K562 (cell line): ENCODE measurements at regions not wholly inside any gene's neighbourhood (a gene's known extent, or its start where the extent isn't known, plus 50 kb on each side); places are given as distances from the start of the nearest gene placed in this dataset.

Experiments used
- ATAC-seq: fragments of 200-7000 bp; cut with Tn5 transposase; 3 replicates; pipeline ENCODE4 v1.9.1; 2020; ENCODE audit warnings: moderate library complexity
- BruUV-seq: library from RNA; stranded (reverse); fragments of 400-500 nt; replicated peaks from 2 replicates; lab custom pipeline; 2021; lab: Mats Ljungman, UMichigan
- CTCF ChIA-PET: fragments of 300-600 bp; formaldehyde crosslinking; extraction: SDS; loops from one replicate; lab custom pipeline; 2021; ENCODE audit warnings: low intra/inter-chr PET ratio; lab: Yijun Ruan, JAX
- POLR2A ChIA-PET: fragments of 300-600, 350-650 bp; sonication (Branson Sonifier 250); formaldehyde crosslinking; extraction: SDS; loops from one replicate; lab custom pipeline; 2021; ENCODE audit warnings: antibody characterized with exemption, inconsistent platforms; lab: Yijun Ruan, JAX
- DNase-seq, 4 experiments: peaks; one replicate each; pipeline versions ENCODE4 v3.0.0 to v3.0.0-alpha.2; 2011 to 2018; ENCODE audit warnings: low spot score in 3 of 4, mixed read lengths in 3 of 4; ENCODE audit errors: extremely low read depth in 1 of 4
- FAIRE-seq: peaks from 2 replicates; lab custom pipeline; 2011; peaks lifted over from hg19 to GRCh38; lab: Jason Lieb, UNC
- H2AFZ ChIP-seq: 2 replicates; pipeline ENCODE4 v1.6.0; 2011; ENCODE audit warnings: low read depth, low read length, control low read depth, inconsistent platforms
- H3K27ac ChIP-seq: fragments of 200-600 bp; 3 replicates; pipeline ENCODE4 v1.8.0; 2011; ENCODE audit warnings: low read depth, mild to moderate bottlenecking, control low read depth, inconsistent platforms, low read length, moderate library complexity, mixed read lengths; ENCODE audit errors: extremely low read depth
- H3K27me3 ChIP-seq, 2 experiments: fragments of 300-600 bp in 1 of 2; 2 replicates in 1 of 2; 3 replicates in 1 of 2; pipeline versions ENCODE4 v1.6.0 to v1.8.0; 2011; ENCODE audit warnings: inconsistent platforms in 2 of 2, low read length in 2 of 2, mild to moderate bottlenecking in 1 of 2, mixed read lengths in 1 of 2, moderate library complexity in 1 of 2; ENCODE audit not compliant: control insufficient read depth in 2 of 2, insufficient read depth in 2 of 2
- H3K36me3 ChIP-seq: fragments of 300-600 bp; 3 replicates; pipeline ENCODE4 v1.8.0; 2011; ENCODE audit warnings: mild to moderate bottlenecking, low read length, inconsistent platforms; ENCODE audit not compliant: control insufficient read depth, insufficient read depth
- H3K4me1 ChIP-seq, 2 experiments: fragments of 200-600 bp in 1 of 2; replicated peaks in 1 of 2; 2 replicates in 1 of 2; 3 replicates in 1 of 2; pipeline versions ENCODE4 v1.5.1 to v1.8.0; 2011; ENCODE audit warnings: inconsistent platforms in 2 of 2, low read length in 2 of 2, mild to moderate bottlenecking in 1 of 2, mixed read lengths in 1 of 2, moderate library complexity in 1 of 2; ENCODE audit not compliant: control insufficient read depth in 2 of 2, insufficient read depth in 2 of 2
- H3K4me2 ChIP-seq: 2 replicates; pipeline ENCODE4 v1.6.1; 2011; ENCODE audit warnings: low read length, control low read depth, inconsistent platforms, mixed read lengths; ENCODE audit not compliant: insufficient read depth
- H3K4me3 ChIP-seq: fragments of 200-600 bp; sonication (generic), shearing (Covaris generic); 2 replicates; pipeline ENCODE4 v1.5.1; 2016; ENCODE audit warnings: control low read depth, inconsistent platforms
- H3K79me2 ChIP-seq: fragments of 200-600 bp; 3 replicates; pipeline ENCODE4 v1.8.0; 2011; ENCODE audit warnings: low read length, inconsistent platforms; ENCODE audit not compliant: control insufficient read depth, insufficient read depth
- H3K9ac ChIP-seq, 2 experiments: 2 replicates each; pipeline versions ENCODE4 v1.6.0 to v1.6.1; 2011; ENCODE audit warnings: low read depth in 2 of 2, low read length in 2 of 2, control low read depth in 1 of 2, inconsistent platforms in 1 of 2, mild to moderate bottlenecking in 1 of 2, mixed read lengths in 1 of 2; ENCODE audit not compliant: insufficient read depth in 1 of 2
- H3K9me1 ChIP-seq: one replicate; pipeline ENCODE4 v1.6.0; 2011; ENCODE audit warnings: inconsistent platforms, mild to moderate bottlenecking, low read length, moderate library complexity; ENCODE audit not compliant: control insufficient read depth, insufficient read depth
- H3K9me3 ChIP-seq: replicated peaks from 2 replicates; pipeline ENCODE4 v1.5.1; 2011; ENCODE audit warnings: low read depth, low read length, inconsistent platforms; ENCODE audit not compliant: control insufficient read depth, insufficient read depth
- H4K20me1 ChIP-seq: replicated peaks from 2 replicates; pipeline ENCODE4 v1.6.1; 2011; ENCODE audit warnings: low read length, inconsistent platforms, mixed read lengths; ENCODE audit not compliant: control insufficient read depth, insufficient read depth
- ATF3 ChIP-seq, 2 experiments: fragments of 450-650 bp in 1 of 2; sonication (generic) in 1 of 2; formaldehyde crosslinking in 1 of 2; IDR thresholded peaks in 1 of 2; conservative IDR thresholded peaks in 1 of 2; 2 replicates each; pipeline versions ENCODE4 v1.6.1 to v1.8.1; 2016 to 2023; ENCODE audit warnings: mild to moderate bottlenecking in 2 of 2, moderate library complexity in 2 of 2, inconsistent platforms in 1 of 2, missing genetic modification reagents in 1 of 2
- ETV6 ChIP-seq, 3 experiments: fragments of 150-350 bp in 1 of 3; sonication (generic) in 1 of 3; formaldehyde crosslinking in 1 of 3; IDR thresholded peaks; 2 replicates each; pipeline versions ENCODE4 v1.6.1 to v1.8.0; 2014 to 2022; ENCODE audit warnings: borderline replicate concordance in 2 of 3, low read depth in 2 of 3, antibody characterized with exemption in 1 of 3, low read length in 1 of 3, mild to moderate bottlenecking in 1 of 3, missing genetic modification reagents in 1 of 3
- GABPB2 ChIP-seq: fragments of 250-450 bp; sonication (Bioruptor Pico); conservative IDR thresholded peaks from 2 replicates; pipeline ENCODE4 v1.5.1; 2021; ENCODE audit warnings: mild to moderate bottlenecking
- HLTF ChIP-seq: fragments of 450-650 bp; IDR thresholded peaks from 2 replicates; pipeline ENCODE4 v1.6.1; 2016
- ZNF589 ChIP-seq: fragments of 200-800 bp; sonication (Bioruptor generic); IDR thresholded peaks from 2 replicates; pipeline ENCODE4 v1.6.1; 2016; ENCODE audit warnings: low read depth, missing genetic modification characterization, missing compliant biosample characterization
- WGBS: fragments of 100-300 bp; shearing (Covaris generic); methylation state at CpG from one replicate; pipeline ENCODE4 v1.1.6; 2016; ENCODE audit warnings: low coverage, mixed read lengths; ENCODE audit not compliant: insufficient coverage; ENCODE audit errors: missing lambda C conversion rate; 5-methylcytosine and 5-hydroxymethylcytosine counted together
- in situ Hi-C: fragments of 300-500 bp; cut with MboI; formaldehyde crosslinking; loops from 4 replicates; pipeline ENCODE4 v1.15.0; 2018; ENCODE audit warnings: inconsistent platforms, mixed read lengths
- intact Hi-C: fragments of 100-400 bp; cut with micrococcal nuclease; formaldehyde crosslinking; loops from 2 replicates; pipeline ENCODE4 v1.14.2; 2022

DNA sequence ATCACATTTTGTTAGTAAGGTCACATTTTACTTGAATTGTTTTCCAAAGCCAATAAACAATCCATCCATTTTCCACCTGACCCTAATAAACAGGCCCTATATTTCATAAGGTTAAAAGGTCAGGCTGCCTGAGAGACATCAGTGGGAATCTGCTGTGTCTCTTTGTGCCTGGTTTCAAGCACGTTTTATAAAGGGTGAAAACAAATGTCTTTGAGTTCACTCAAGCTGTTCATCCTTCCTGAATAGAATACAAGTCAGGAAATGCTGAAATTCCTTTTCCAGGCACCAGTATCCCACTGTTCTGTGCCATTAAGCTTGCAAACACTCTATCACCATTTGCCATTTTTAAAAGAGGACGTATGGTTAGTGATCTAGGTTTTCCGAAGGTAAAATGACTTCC is 67.5 kb upstream of the SPATA13 start:
- ChIA-PET POLR2A (no interaction called here), CTCF (no interaction called here)
- Histone ChIP-seq H3K9me3 (no peaks in the 10 kb centered on the region), H3K79me2 (no peaks in the 10 kb centered on the region), H3K9ac (no peak overlapping the region), H3K27me3 (no peaks in the 10 kb centered on the region; a peak in 1 of 5 replicates), H3K36me3 (no peaks in the 10 kb centered on the region), H3K4me3 (no peak overlapping the region), H3K9me1 (no peaks in the 10 kb centered on the region), H2AFZ (no peak overlapping the region), H3K27ac (no peak overlapping the region), H3K4me1 (no peaks in the 10 kb centered on the region), H3K4me2 (no peak overlapping the region), H4K20me1 (no peaks in the 10 kb centered on the region)
- intact Hi-C loops = no loop called here
- BruUV-seq = no TSS peak
- WGBS = 0% methylated on average over 3 of the region's 3 CpGs
- TF ChIP-seq ATF3 (IDR thresholded peaks at IDR 0.05) = no peak
- no peak for TF ChIP-seq ATF3 (CRISPR knock-in tag; conservative IDR thresholded peaks at IDR 0.05)
- TF ChIP-seq ZNF589 = no peak
- TF ChIP-seq GABPB2 (CRISPR knock-in tag) = no peak
- TF ChIP-seq HLTF = no peak
- TF ChIP-seq ETV6 (IDR thresholded peaks at IDR 0.05; ENCODE audit: borderline replicate concordance in 1 of 2, low read depth in 2 of 2, low read length in 1 of 2) = no peak
- no peak for TF ChIP-seq ETV6 (CRISPR knock-in tag; IDR thresholded peaks at IDR 0.05; ENCODE audit: borderline replicate concordance)
- ATAC-seq (no peak), DNase-seq (no peak), FAIRE-seq (no peak)
- in situ Hi-C loops = no loop called here
